Astrocyte (in vitro differentiated cells and primary cell): ENCODE measurements at regions not wholly inside any gene's neighbourhood (a gene's known extent, or its start where the extent isn't known, plus 50 kb on each side); places are given as distances from the start of the nearest gene placed in this dataset.

ENCODE experiments used
- DNase-seq: peaks from one replicate; pipeline ENCODE4 v3.0.0-alpha.2; 2010; ENCODE audit warnings: low read depth
- FAIRE-seq: peaks from 2 replicates; lab custom pipeline; 2011; peaks lifted over from hg19 to GRCh38; lab: Jason Lieb, UNC
- H2AFZ ChIP-seq: 2 replicates; pipeline ENCODE4 v1.6.0; 2012; ENCODE audit warnings: low read depth, low read length, inconsistent platforms
- H3K27ac ChIP-seq: 2 replicates; pipeline ENCODE4 v1.5.1; 2011; ENCODE audit warnings: low read depth, low read length, inconsistent platforms
- H3K27me3 ChIP-seq: 2 replicates; pipeline ENCODE4 v1.6.0; 2011; ENCODE audit warnings: low read length, inconsistent platforms; ENCODE audit not compliant: insufficient read depth
- H3K36me3 ChIP-seq: 2 replicates; pipeline ENCODE4 v1.5.1; 2011; ENCODE audit warnings: low read length, inconsistent platforms; ENCODE audit not compliant: insufficient read depth
- H3K4me1 ChIP-seq: 2 replicates; pipeline ENCODE4 v1.5.1; 2011; ENCODE audit warnings: low read length, inconsistent platforms; ENCODE audit not compliant: insufficient read depth
- H3K4me2 ChIP-seq: 2 replicates; pipeline ENCODE4 v1.6.0; 2012; ENCODE audit warnings: low read length, inconsistent platforms
- H3K4me3 ChIP-seq: 2 replicates; pipeline ENCODE4 v1.5.1; 2011; ENCODE audit warnings: low read depth, mild to moderate bottlenecking, low read length, inconsistent platforms; ENCODE audit not compliant: insufficient read depth
- H3K79me2 ChIP-seq: 2 replicates; pipeline ENCODE4 v1.6.0; 2012; ENCODE audit warnings: mild to moderate bottlenecking, low read length, inconsistent platforms; ENCODE audit not compliant: insufficient read depth
- H3K9ac ChIP-seq: 2 replicates; pipeline ENCODE4 v1.6.0; 2012; ENCODE audit warnings: mild to moderate bottlenecking, low read length, inconsistent platforms
- H3K9me3 ChIP-seq: 2 replicates; pipeline ENCODE4 v1.5.1; 2012; ENCODE audit warnings: low read depth, mild to moderate bottlenecking, low read length, inconsistent platforms; ENCODE audit not compliant: insufficient read depth
- H4K20me1 ChIP-seq: 2 replicates; pipeline ENCODE4 v1.6.0; 2012; ENCODE audit warnings: low read length, inconsistent platforms; ENCODE audit not compliant: insufficient read depth
- H3K27ac Mint-ChIP-seq: one replicate; pipeline ENCODE4 v1.8.0; 2021; ENCODE audit warnings: mild to moderate bottlenecking, mixed read lengths; ENCODE audit not compliant: unreplicated experiment
- H3K27me3 Mint-ChIP-seq: one replicate; pipeline ENCODE4 v1.8.0; 2021; ENCODE audit warnings: low read depth, mixed read lengths; ENCODE audit not compliant: unreplicated experiment
- H3K36me3 Mint-ChIP-seq: one replicate; pipeline ENCODE4 v1.8.0; 2021; ENCODE audit warnings: low read depth, mixed read lengths; ENCODE audit not compliant: unreplicated experiment
- H3K4me1 Mint-ChIP-seq: one replicate; pipeline ENCODE4 v1.8.0; 2021; ENCODE audit warnings: low read depth, mixed read lengths; ENCODE audit not compliant: unreplicated experiment
- H3K4me3 Mint-ChIP-seq: one replicate; pipeline ENCODE4 v1.8.0; 2021; ENCODE audit warnings: mild to moderate bottlenecking, moderate library complexity, mixed read lengths; ENCODE audit not compliant: unreplicated experiment
- H3K9me3 Mint-ChIP-seq: one replicate; pipeline ENCODE4 v1.8.0; 2021; ENCODE audit warnings: mild to moderate bottlenecking, mixed read lengths; ENCODE audit not compliant: unreplicated experiment
- EZH2 ChIP-seq: IDR thresholded peaks from 2 replicates; pipeline ENCODE4 v1.6.1; 2012; ENCODE audit warnings: mild to moderate bottlenecking, low read length, inconsistent platforms; ENCODE audit not compliant: insufficient read depth
- TF ChIP-seq, protein P1 (sequence below): IDR thresholded peaks from 2 replicates; pipeline ENCODE4 v1.5.1; 2011; ENCODE audit warnings: low read depth, mild to moderate bottlenecking, inconsistent platforms, low read length, moderate library complexity; ENCODE audit not compliant: insufficient read depth

DNA sequence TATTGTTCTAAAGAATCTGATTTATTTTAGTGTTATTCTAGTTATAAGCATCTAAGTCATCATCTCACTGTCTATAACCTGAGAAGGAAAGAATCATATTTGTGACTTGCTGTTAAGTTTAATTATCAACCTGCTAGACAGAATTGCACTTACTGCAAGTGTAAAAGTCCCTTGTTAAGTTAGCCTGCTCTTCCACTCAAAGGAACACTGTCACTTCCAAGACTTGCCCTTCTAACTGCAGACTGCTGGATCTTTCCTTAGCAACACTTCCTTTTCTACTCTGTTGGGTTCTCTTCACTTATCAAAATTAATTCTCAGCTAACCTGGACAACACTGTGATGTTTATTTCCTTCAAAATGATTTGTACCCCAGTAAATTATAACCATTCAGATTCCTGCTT lies 323.2 kb upstream of the TFPI start:
- no peak for FAIRE-seq

DNA sequence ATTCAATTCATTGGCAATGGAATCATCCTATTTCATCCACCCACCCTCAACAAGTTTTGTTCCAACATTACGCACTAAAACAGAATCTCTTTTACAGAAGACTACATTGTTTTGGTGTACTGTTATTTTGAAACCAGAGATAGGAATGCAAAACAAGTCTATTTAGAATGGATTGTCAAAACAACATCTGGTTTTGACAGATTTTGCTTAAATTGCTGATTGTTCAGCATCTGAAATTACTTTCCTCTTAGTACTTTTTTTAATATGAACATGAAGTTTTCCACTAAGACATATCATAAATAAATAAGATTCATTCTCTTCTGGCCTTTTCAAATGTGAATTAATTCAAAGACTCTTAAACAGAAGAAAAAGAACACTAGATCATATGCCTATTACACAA lies 323.9 kb upstream of the TFPI start:
- no peak overlapping the region for H3K9ac ChIP-seq
- H3K4me1 Mint-ChIP-seq, result peaks cover 1% of the 10 kb centered on the region
- H3K79me2 ChIP-seq, result no peaks in the 10 kb centered on the region
- no peaks in the 10 kb centered on the region for H3K9me3 ChIP-seq
- no peaks in the 10 kb centered on the region for H4K20me1 ChIP-seq
- no peak overlapping the region for H3K4me3 ChIP-seq
- H3K36me3 Mint-ChIP-seq, result no peaks in the 10 kb centered on the region
- H3K4me2 ChIP-seq, result no peak overlapping the region
- no peak for DNase-seq
- H3K9me3 Mint-ChIP-seq, result no peaks in the 10 kb centered on the region
- no peak overlapping the region for H3K4me3 Mint-ChIP-seq
- H3K36me3 ChIP-seq, result no peaks in the 10 kb centered on the region
- no peaks in the 10 kb centered on the region for H3K27me3 Mint-ChIP-seq
- no peak for TF ChIP-seq EZH2
- TF ChIP-seq, protein P1, sequence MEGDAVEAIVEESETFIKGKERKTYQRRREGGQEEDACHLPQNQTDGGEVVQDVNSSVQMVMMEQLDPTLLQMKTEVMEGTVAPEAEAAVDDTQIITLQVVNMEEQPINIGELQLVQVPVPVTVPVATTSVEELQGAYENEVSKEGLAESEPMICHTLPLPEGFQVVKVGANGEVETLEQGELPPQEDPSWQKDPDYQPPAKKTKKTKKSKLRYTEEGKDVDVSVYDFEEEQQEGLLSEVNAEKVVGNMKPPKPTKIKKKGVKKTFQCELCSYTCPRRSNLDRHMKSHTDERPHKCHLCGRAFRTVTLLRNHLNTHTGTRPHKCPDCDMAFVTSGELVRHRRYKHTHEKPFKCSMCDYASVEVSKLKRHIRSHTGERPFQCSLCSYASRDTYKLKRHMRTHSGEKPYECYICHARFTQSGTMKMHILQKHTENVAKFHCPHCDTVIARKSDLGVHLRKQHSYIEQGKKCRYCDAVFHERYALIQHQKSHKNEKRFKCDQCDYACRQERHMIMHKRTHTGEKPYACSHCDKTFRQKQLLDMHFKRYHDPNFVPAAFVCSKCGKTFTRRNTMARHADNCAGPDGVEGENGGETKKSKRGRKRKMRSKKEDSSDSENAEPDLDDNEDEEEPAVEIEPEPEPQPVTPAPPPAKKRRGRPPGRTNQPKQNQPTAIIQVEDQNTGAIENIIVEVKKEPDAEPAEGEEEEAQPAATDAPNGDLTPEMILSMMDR, result no peak
- H3K27ac ChIP-seq, result no peak overlapping the region
- no peaks in the 10 kb centered on the region for H3K27me3 ChIP-seq
- H2AFZ ChIP-seq, result no peak overlapping the region
- no peak for FAIRE-seq
- no peak overlapping the region for H3K27ac Mint-ChIP-seq
- no peaks in the 10 kb centered on the region for H3K4me1 ChIP-seq

More for the DNA sequence above, 323.2 kb upstream of the TFPI start:
- no peak overlapping the region for H3K27ac ChIP-seq
- H3K4me3 ChIP-seq, result no peak overlapping the region
- no peak overlapping the region for H3K9ac ChIP-seq
- H3K4me1 Mint-ChIP-seq, result peaks cover 2% of the 10 kb centered on the region
- H3K27me3 Mint-ChIP-seq, result no peaks in the 10 kb centered on the region
- H2AFZ ChIP-seq, result no peak overlapping the region
- H3K9me3 Mint-ChIP-seq, result no peaks in the 10 kb centered on the region
- H3K27me3 ChIP-seq, result no peaks in the 10 kb centered on the region
- TF ChIP-seq EZH2, result no peak
- TF ChIP-seq, protein P1, result no peak
- H3K36me3 ChIP-seq, result no peaks in the 10 kb centered on the region
- H3K4me1 ChIP-seq, result no peaks in the 10 kb centered on the region
- no peak overlapping the region for H3K4me3 Mint-ChIP-seq
- no peak overlapping the region for H3K4me2 ChIP-seq
- H3K79me2 ChIP-seq, result no peaks in the 10 kb centered on the region
- DNase-seq, result no peak
- no peak overlapping the region for H3K27ac Mint-ChIP-seq
- no peaks in the 10 kb centered on the region for H3K9me3 ChIP-seq
- no peaks in the 10 kb centered on the region for H4K20me1 ChIP-seq
- no peaks in the 10 kb centered on the region for H3K36me3 Mint-ChIP-seq

DNA sequence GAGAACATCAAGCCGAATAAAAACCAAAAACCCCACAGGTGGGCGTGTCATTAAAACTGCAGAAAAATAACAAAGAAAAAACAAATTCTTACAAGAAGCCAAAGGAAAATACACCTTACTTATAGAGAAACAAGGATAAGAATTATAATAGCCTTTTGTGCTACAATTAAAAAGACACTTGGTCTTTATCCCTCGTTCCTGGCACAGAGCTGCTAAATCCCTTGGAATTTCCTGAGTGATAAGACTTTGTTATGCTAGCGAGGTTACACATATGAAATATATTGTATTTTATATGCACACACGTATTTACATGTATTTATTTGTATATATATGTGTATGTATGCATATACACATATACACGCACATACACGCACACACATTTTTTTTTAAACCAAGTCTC lies 325.3 kb upstream of the TFPI start:
- Histone ChIP-seq H3K9me3 (no peaks in the 10 kb centered on the region), H3K27me3 (no peaks in the 10 kb centered on the region), H3K4me3 (no peak overlapping the region), H3K4me1 (no peaks in the 10 kb centered on the region), H3K36me3 (no peaks in the 10 kb centered on the region), H3K79me2 (no peaks in the 10 kb centered on the region), H3K9ac (no peak overlapping the region), H3K4me2 (no peak overlapping the region), H2AFZ (no peak overlapping the region), H3K27ac (no peak overlapping the region), H4K20me1 (no peaks in the 10 kb centered on the region)
- H3K27ac Mint-ChIP-seq, result no peak overlapping the region
- DNase-seq (no peak), FAIRE-seq (no peak)
- no peak overlapping the region for H3K4me3 Mint-ChIP-seq
- no peaks in the 10 kb centered on the region for H3K27me3 Mint-ChIP-seq
- H3K4me1 Mint-ChIP-seq, result no peaks in the 10 kb centered on the region
- TF ChIP-seq, protein P1, result no peak
- TF ChIP-seq EZH2, result no peak
- no peaks in the 10 kb centered on the region for H3K36me3 Mint-ChIP-seq
- H3K9me3 Mint-ChIP-seq, result no peaks in the 10 kb centered on the region
